GM12878 (cell line): ENCODE measurements at regions not wholly inside any gene's neighbourhood (a gene's known extent, or its start where the extent isn't known, plus 50 kb on each side); places are given as distances from the start of the nearest gene placed in this dataset.

ENCODE experiments used
- ATAC-seq: fragments of 200-7000 bp; cut with Tn5 transposase; 3 replicates; pipeline ENCODE4 v1.9.1; 2020; ENCODE audit warnings: mild to moderate bottlenecking, moderate library complexity
- BruUV-seq: library from RNA; stranded (reverse); fragments of 400-500 nt; replicated peaks from 2 replicates; lab custom pipeline; 2021; lab: Mats Ljungman, UMichigan
- CTCF ChIA-PET: fragments of 300-600 bp; sonication (Branson Sonifier 250); formaldehyde crosslinking; extraction: SDS; loops from one replicate; lab custom pipeline; 2021; ENCODE audit warnings: inconsistent platforms; lab: Yijun Ruan, JAX
- POLR2A ChIA-PET: fragments of 350-600 bp; formaldehyde crosslinking; extraction: SDS; loops from one replicate; lab custom pipeline; 2021; ENCODE audit warnings: inconsistent platforms; lab: Charles Lee
- RAD21 ChIA-PET: fragments of 300-600 bp; sonication (Branson Sonifier 250); formaldehyde crosslinking; loops from one replicate; lab custom pipeline; 2023; ENCODE audit warnings: antibody characterized with exemption; ENCODE audit not compliant: unreplicated experiment; lab: Charles Lee
- SMC1A ChIA-PET: fragments of 300-600 bp; sonication (Branson Sonifier 250); formaldehyde crosslinking; loops from one replicate; lab custom pipeline; 2023; ENCODE audit not compliant: unreplicated experiment, uncharacterized antibody; lab: Charles Lee
- DNase-seq: peaks from one replicate; pipeline ENCODE4 v3.0.0-alpha.2; 2011; ENCODE audit warnings: low read depth, low spot score
- FAIRE-seq: peaks from 3 replicates; lab custom pipeline; 2011; peaks lifted over from hg19 to GRCh38; lab: Jason Lieb, UNC
- H2AFZ ChIP-seq: 2 replicates; pipeline ENCODE4 v1.6.0; 2011; ENCODE audit warnings: low read depth, low read length, control low read depth; ENCODE audit not compliant: control insufficient read depth
- H3K27ac ChIP-seq: 2 replicates; pipeline ENCODE4 v1.5.1; 2011; ENCODE audit warnings: control low read depth; ENCODE audit not compliant: control insufficient read depth, insufficient read depth
- H3K27me3 ChIP-seq, 2 experiments: replicated peaks in 1 of 2; 2 replicates each; pipeline versions ENCODE4 v1.6.0 to v1.6.1; 2011; ENCODE audit warnings: low read length in 1 of 2; ENCODE audit not compliant: control insufficient read depth in 2 of 2, insufficient read depth in 2 of 2
- H3K36me3 ChIP-seq, 2 experiments: 2 replicates each; pipeline ENCODE4 v1.5.1; 2011; ENCODE audit warnings: low read length in 1 of 2; ENCODE audit not compliant: control insufficient read depth in 2 of 2, insufficient read depth in 2 of 2
- H3K4me1 ChIP-seq: 2 replicates; pipeline ENCODE4 v1.6.1; 2011; ENCODE audit warnings: mild to moderate bottlenecking, low read length, moderate library complexity, mixed read lengths; ENCODE audit not compliant: control insufficient read depth, insufficient read depth
- H3K4me2 ChIP-seq: 2 replicates; pipeline ENCODE4 v1.6.0; 2011; ENCODE audit warnings: control low read depth; ENCODE audit not compliant: control insufficient read depth, insufficient read depth
- H3K4me3 ChIP-seq: fragments of 200-600 bp; sonication (generic); 2 replicates; pipeline ENCODE4 v1.5.1; 2016
- H3K79me2 ChIP-seq: 2 replicates; pipeline ENCODE4 v1.6.0; 2011; ENCODE audit warnings: low read length; ENCODE audit not compliant: control insufficient read depth, insufficient read depth
- H3K9ac ChIP-seq: 2 replicates; pipeline ENCODE4 v1.8.0; 2011; ENCODE audit warnings: low read length, control low read depth, mixed read lengths; ENCODE audit not compliant: control insufficient read depth, insufficient read depth
- H3K9me3 ChIP-seq: replicated peaks from 3 replicates; pipeline ENCODE4 v1.5.1; 2011; ENCODE audit warnings: mild to moderate bottlenecking, low read length; ENCODE audit not compliant: control insufficient read depth, insufficient read depth
- H4K20me1 ChIP-seq: 2 replicates; pipeline ENCODE4 v1.6.0; 2011; ENCODE audit not compliant: control insufficient read depth, insufficient read depth
- ATF7 ChIP-seq: fragments of 450-650 bp; IDR thresholded peaks from 2 replicates; pipeline ENCODE4 v1.6.1; 2016; ENCODE audit warnings: low read depth, mild to moderate bottlenecking
- BACH1 ChIP-seq: fragments of 450-650 bp; IDR thresholded peaks from 2 replicates; pipeline ENCODE4 v1.6.1; 2017; ENCODE audit warnings: mild to moderate bottlenecking, borderline replicate concordance
- BRCA1 ChIP-seq: IDR thresholded peaks from 2 replicates; pipeline ENCODE4 v1.6.1; 2011; ENCODE audit warnings: low read depth, low read length, improper control_type of control experiment
- CBX5 ChIP-seq: sonication (generic); IDR thresholded peaks from 2 replicates; pipeline ENCODE4 v1.6.1; 2016; ENCODE audit warnings: low read depth, moderate library complexity, mild to moderate bottlenecking, inconsistent platforms
- CREB1 ChIP-seq: IDR thresholded peaks from 2 replicates; pipeline ENCODE4 v1.6.1; 2012; ENCODE audit warnings: low read depth, mild to moderate bottlenecking, inconsistent platforms
- HDAC2 ChIP-seq: fragments of 200-600 bp; sonication (generic); IDR thresholded peaks from 2 replicates; pipeline ENCODE4 v1.6.1; 2017
- JUNB ChIP-seq: IDR thresholded peaks from 2 replicates; pipeline ENCODE4 v1.6.1; 2016; ENCODE audit warnings: antibody characterized with exemption, mild to moderate bottlenecking
- KDM1A ChIP-seq: fragments of 200-600 bp; sonication (generic); IDR thresholded peaks from 2 replicates; pipeline ENCODE4 v1.6.1; 2016; ENCODE audit warnings: borderline replicate concordance
- MTA2 ChIP-seq: fragments of 450-650 bp; IDR thresholded peaks from 2 replicates; pipeline ENCODE4 v1.6.1; 2016; ENCODE audit warnings: low read depth, mild to moderate bottlenecking, moderate library complexity
- NFXL1 ChIP-seq: fragments of 450-650 bp; IDR thresholded peaks from 2 replicates; pipeline ENCODE4 v1.6.1; 2017; ENCODE audit warnings: antibody characterized with exemption, mild to moderate bottlenecking, borderline replicate concordance
- RAD51 ChIP-seq: fragments of 450-650 bp; IDR thresholded peaks from 2 replicates; pipeline ENCODE4 v1.6.1; 2016; ENCODE audit warnings: moderate library complexity, mild to moderate bottlenecking, inconsistent platforms
- SREBF2 ChIP-seq: IDR thresholded peaks from 2 replicates; pipeline ENCODE4 v1.6.1; 2012; ENCODE audit warnings: mild to moderate bottlenecking, low read length
- STAT3 ChIP-seq: IDR thresholded peaks from 2 replicates; pipeline ENCODE4 v1.6.1; 2011; ENCODE audit warnings: low read depth, low read length, improper control_type of control experiment
- ZNF24 ChIP-seq: fragments of 450-650 bp; IDR thresholded peaks from 2 replicates; pipeline ENCODE4 v1.6.1; 2017; ENCODE audit warnings: antibody characterized with exemption, mild to moderate bottlenecking
- WGBS: methylation state at CpG from one replicate; pipeline ENCODE4 v1.1.6; 2016; ENCODE audit warnings: low lambda C conversion rate; ENCODE audit not compliant: insufficient replicate concordance, insufficient coverage; ENCODE audit errors: missing lambda C conversion rate; 5-methylcytosine and 5-hydroxymethylcytosine counted together
- in situ Hi-C: fragments of 300-500 bp; cut with MboI; formaldehyde crosslinking; loops from 9 replicates; pipeline ENCODE4 v1.14.3; 2018; ENCODE audit warnings: mixed read lengths
- intact Hi-C: fragments of 100-400 bp; cut with micrococcal nuclease; formaldehyde crosslinking; loops from one replicate; pipeline ENCODE4 v1.14.2; 2022; ENCODE audit not compliant: unreplicated experiment
- TF ChIP-seq, protein P1 (sequence below): fragments of 450-650 bp; IDR thresholded peaks from 2 replicates; pipeline ENCODE4 v1.6.1; 2017; ENCODE audit warnings: antibody characterized with exemption, mild to moderate bottlenecking, moderate library complexity
- TF ChIP-seq, protein P2 (sequence below): IDR thresholded peaks from 2 replicates; pipeline ENCODE4 v1.6.1; 2012; ENCODE audit warnings: mild to moderate bottlenecking, low read depth, low read length
- TF ChIP-seq, protein P3 (sequence below): fragments of 450-650 bp; IDR thresholded peaks from 2 replicates; pipeline ENCODE4 v1.6.1; 2017; ENCODE audit warnings: mild to moderate bottlenecking

DNA sequence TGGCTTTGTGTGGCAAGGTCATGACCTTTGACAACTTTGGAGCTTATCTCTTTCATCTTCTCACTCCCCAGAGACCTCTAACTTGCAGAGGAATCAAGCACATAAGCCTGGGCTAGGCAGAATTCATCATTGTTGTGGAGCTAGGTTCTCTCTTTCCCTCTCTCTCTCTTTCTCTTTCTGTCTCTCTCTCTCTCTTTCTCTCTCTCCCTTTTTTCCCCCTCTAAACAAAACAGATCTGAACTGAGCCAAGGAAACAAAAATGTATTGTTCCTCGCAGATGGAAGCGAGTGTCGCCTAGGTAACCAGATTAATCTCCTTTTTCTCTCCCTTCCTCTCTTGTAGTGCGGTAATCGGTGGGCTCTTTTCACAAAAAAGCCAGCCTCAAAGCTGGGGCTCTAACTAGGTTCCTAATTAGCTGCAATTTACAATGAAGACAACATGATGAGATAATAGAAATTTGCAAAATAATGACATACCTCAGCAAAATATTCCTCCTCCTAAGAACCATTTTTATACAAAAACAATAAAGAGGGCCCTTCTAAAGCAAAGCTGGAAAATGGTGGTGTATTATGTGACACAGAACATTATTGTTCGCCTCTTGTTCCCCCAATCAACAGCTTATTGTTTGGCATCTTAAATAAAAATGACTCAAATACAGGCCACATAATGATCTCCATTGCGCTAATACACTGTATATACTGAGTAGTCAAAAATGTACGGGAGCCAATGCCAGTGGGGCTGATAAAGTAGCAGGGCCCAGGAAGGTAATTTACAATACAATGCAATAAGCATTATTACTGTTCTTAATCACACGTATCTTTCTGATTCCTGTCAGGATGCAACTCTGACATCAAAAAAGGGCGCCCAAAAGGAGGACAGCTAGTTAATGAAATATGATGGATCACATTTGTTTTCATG, 65.7 kb upstream of the SOX5 start:
- in situ Hi-C loops (no loop called here), intact Hi-C loops (loop anchor here (10.0 kb wide), 1 partner anchor 810 kb away; no protein-coding TSS in a partner anchor)
- no peak overlapping the region for H3K9ac ChIP-seq
- no peaks in the 10 kb centered on the region for H3K4me1 ChIP-seq
- 59% methylated on average over 10 of the region's 10 CpGs for WGBS
- H3K27me3 ChIP-seq: no peaks in the 10 kb centered on the region; a peak in 2 of 4 replicates
- ChIA-PET CTCF (no interaction called here), POLR2A (no interaction called here), SMC1A (interaction anchor here (0.6 to 1.3 kb wide), 3 partner anchors 10 to 820 kb away, joined by 3 to 5 read pairs (median 3); no protein-coding TSS in a partner anchor), RAD21 (no interaction called here)
- FAIRE-seq (no peak), DNase-seq (no peak), ATAC-seq (no peak)
- no peaks in the 10 kb centered on the region for H4K20me1 ChIP-seq
- no peak overlapping the region for H3K4me2 ChIP-seq
- no peak overlapping the region for H3K4me3 ChIP-seq
- BruUV-seq: no TSS peak
- H3K27ac ChIP-seq: no peak overlapping the region
- no peaks in the 10 kb centered on the region for H3K79me2 ChIP-seq
- no peaks in the 10 kb centered on the region for H3K36me3 ChIP-seq
- H2AFZ ChIP-seq: no peak overlapping the region
- H3K9me3 ChIP-seq: no peaks in the 10 kb centered on the region
- TF ChIP-seq BRCA1: no peak
- no peak for TF ChIP-seq STAT3
- TF ChIP-seq, protein P1, sequence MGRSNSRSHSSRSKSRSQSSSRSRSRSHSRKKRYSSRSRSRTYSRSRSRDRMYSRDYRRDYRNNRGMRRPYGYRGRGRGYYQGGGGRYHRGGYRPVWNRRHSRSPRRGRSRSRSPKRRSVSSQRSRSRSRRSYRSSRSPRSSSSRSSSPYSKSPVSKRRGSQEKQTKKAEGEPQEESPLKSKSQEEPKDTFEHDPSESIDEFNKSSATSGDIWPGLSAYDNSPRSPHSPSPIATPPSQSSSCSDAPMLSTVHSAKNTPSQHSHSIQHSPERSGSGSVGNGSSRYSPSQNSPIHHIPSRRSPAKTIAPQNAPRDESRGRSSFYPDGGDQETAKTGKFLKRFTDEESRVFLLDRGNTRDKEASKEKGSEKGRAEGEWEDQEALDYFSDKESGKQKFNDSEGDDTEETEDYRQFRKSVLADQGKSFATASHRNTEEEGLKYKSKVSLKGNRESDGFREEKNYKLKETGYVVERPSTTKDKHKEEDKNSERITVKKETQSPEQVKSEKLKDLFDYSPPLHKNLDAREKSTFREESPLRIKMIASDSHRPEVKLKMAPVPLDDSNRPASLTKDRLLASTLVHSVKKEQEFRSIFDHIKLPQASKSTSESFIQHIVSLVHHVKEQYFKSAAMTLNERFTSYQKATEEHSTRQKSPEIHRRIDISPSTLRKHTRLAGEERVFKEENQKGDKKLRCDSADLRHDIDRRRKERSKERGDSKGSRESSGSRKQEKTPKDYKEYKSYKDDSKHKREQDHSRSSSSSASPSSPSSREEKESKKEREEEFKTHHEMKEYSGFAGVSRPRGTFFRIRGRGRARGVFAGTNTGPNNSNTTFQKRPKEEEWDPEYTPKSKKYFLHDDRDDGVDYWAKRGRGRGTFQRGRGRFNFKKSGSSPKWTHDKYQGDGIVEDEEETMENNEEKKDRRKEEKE: no peak
- no peak for TF ChIP-seq BACH1
- no peak for TF ChIP-seq RAD51
- TF ChIP-seq CREB1: no peak
- no peak for TF ChIP-seq CBX5
- TF ChIP-seq ZNF24: no peak
- no peak for TF ChIP-seq HDAC2
- TF ChIP-seq ATF7: no peak
- TF ChIP-seq JUNB: no peak
- no peak for TF ChIP-seq SREBF2
- TF ChIP-seq MTA2: no peak
- TF ChIP-seq KDM1A: no peak
- TF ChIP-seq NFXL1: no peak
- TF ChIP-seq, protein P2, sequence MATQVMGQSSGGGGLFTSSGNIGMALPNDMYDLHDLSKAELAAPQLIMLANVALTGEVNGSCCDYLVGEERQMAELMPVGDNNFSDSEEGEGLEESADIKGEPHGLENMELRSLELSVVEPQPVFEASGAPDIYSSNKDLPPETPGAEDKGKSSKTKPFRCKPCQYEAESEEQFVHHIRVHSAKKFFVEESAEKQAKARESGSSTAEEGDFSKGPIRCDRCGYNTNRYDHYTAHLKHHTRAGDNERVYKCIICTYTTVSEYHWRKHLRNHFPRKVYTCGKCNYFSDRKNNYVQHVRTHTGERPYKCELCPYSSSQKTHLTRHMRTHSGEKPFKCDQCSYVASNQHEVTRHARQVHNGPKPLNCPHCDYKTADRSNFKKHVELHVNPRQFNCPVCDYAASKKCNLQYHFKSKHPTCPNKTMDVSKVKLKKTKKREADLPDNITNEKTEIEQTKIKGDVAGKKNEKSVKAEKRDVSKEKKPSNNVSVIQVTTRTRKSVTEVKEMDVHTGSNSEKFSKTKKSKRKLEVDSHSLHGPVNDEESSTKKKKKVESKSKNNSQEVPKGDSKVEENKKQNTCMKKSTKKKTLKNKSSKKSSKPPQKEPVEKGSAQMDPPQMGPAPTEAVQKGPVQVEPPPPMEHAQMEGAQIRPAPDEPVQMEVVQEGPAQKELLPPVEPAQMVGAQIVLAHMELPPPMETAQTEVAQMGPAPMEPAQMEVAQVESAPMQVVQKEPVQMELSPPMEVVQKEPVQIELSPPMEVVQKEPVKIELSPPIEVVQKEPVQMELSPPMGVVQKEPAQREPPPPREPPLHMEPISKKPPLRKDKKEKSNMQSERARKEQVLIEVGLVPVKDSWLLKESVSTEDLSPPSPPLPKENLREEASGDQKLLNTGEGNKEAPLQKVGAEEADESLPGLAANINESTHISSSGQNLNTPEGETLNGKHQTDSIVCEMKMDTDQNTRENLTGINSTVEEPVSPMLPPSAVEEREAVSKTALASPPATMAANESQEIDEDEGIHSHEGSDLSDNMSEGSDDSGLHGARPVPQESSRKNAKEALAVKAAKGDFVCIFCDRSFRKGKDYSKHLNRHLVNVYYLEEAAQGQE: no peak
- TF ChIP-seq, protein P3, sequence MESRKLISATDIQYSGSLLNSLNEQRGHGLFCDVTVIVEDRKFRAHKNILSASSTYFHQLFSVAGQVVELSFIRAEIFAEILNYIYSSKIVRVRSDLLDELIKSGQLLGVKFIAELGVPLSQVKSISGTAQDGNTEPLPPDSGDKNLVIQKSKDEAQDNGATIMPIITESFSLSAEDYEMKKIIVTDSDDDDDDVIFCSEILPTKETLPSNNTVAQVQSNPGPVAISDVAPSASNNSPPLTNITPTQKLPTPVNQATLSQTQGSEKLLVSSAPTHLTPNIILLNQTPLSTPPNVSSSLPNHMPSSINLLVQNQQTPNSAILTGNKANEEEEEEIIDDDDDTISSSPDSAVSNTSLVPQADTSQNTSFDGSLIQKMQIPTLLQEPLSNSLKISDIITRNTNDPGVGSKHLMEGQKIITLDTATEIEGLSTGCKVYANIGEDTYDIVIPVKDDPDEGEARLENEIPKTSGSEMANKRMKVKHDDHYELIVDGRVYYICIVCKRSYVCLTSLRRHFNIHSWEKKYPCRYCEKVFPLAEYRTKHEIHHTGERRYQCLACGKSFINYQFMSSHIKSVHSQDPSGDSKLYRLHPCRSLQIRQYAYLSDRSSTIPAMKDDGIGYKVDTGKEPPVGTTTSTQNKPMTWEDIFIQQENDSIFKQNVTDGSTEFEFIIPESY: no peak
